ENCODE measurements at regions not wholly inside any gene's neighbourhood (a gene's known extent, or its start where the extent isn't known, plus 50 kb on each side); places are given as distances from the start of the nearest gene placed in this dataset.
"Not testable (repeated sequence)": the region's sequence is repeated elsewhere in the genome, so short reads cannot be mapped to it uniquely, and the experiment has no call there.

DNA sequence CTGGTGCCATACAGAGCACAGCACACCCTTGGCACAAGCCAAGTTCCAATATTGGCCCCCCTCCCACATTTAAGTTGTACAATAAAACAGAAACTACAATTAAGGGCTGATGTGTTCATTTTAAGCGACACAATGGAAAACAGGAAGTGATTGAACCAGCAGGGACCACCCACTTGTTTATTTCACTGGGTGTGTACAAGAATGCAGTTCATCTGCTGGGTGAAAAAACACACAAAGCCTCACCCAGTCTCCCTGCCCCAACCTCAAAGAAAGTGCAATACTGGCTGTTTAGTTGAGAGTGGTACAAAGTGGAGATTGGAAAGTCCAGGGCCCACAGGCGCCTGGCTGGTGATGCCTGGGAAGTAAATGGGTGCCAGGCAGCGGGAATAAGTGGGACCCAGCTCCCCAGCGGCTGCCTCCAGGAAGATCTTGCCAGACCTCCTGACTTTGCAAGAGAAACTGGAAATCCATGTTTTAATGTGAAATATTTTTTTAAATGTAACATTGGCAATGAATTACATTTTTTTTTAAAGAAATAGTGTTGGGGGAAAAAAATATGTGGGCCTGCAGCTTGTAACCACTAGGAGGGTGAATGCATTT lies 322.1 kb downstream of the ZNF536 start:
- DNase-seq: no peak

DNA sequence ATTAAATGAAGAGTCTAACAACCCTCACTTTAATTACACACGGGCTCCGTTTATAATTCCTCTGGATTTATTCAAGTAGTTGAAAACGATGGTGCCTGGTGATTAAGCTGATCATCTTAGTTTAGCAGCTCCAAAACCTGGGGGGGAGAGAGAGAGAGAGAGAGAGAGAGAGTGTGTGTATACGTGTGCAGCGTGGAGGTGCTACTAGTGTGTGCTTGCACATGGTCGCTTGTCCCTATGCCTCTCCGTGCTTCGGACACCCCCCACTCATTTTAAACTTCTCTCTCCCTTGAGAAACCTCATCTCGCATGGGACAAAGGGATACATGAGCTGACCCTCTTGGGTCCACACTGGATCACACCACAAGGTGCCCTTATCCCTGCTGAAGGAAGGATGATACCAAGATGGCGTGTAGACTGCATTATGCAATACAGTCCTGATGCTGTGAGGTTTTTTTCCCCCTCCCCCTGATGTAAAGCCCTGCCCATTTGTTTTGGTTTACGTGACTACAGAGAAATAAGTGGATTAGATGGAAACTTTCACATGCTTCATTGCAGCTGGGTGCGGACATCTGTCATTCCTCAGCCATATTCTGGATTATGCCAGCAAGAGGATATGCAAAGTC lies 320.8 kb downstream of the ZNF536 start:
- no peak for DNase-seq

GRCh38 chr19:30692181-30692811 lies 320.1 kb downstream of the ZNF536 start:
- no peak for DNase-seq

DNA sequence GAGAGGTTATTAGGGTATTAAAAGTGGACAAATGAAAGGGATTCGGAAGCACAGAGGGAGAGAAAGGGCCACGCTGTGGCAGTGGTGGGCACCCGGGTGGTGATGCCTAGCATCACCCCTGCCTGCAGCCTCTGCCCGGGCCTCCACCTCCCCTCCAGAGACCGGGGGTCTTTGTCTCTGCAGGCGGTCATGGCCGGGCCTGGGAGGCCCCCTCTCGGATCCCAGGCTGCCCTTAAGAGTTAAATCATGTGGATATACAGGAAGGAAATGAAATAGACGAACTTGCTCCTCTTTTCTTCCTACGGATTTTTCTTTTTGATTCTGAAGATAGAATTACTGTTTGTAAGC lies 319.6 kb downstream of the ZNF536 start:
- no peak for DNase-seq

GRCh38 chr19:30690935-30691818 lies 319.0 kb downstream of the ZNF536 start:
- DNase-seq: no peak

GRCh38 chr19:30690525-30690924 lies 318.3 kb downstream of the ZNF536 start:
- DNase-seq: no peak

GRCh38 chr19:30689474-30689873 lies 317.3 kb downstream of the ZNF536 start:
- DNase-seq: no peak

- no peak for DNase-seq
Measured at GRCh38 chr19:30688696-30689095, 316.5 kb downstream of the ZNF536 start.

- no peak for DNase-seq
Measured at GRCh38 chr19:30686826-30687566, 314.8 kb downstream of the ZNF536 start.

DNA sequence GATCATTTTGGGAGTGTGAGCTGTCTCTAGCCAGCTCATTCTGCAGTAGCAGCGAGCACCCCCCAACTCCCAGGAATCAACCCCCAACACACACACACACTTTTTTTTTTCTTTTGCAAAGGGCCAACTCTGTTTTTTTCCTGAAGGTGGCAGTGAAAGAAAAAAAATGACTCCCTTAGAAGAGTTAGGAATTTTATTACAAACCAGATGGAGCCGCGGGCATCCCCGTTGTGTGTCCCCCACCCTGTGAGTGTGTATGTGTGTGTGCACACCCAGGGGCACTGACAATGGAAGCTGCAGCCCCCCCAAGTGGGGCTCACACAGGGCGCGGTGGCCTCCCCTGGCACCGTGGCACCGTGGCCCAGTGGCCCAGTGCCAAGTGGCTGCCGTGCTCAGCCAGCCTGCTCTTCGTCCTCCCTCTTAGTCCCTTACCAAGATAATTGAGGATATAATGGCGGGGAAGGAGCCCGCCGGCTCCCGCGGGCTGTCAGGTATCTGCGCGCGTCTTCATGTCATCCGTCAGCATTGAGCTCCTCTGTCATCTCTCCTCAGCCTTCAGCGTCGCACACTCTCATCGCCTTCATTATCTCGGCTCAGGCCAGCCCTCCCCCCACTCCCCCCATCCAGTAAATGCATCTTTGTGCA lies 314.1 kb downstream of the ZNF536 start:
- no peak for DNase-seq

DNA sequence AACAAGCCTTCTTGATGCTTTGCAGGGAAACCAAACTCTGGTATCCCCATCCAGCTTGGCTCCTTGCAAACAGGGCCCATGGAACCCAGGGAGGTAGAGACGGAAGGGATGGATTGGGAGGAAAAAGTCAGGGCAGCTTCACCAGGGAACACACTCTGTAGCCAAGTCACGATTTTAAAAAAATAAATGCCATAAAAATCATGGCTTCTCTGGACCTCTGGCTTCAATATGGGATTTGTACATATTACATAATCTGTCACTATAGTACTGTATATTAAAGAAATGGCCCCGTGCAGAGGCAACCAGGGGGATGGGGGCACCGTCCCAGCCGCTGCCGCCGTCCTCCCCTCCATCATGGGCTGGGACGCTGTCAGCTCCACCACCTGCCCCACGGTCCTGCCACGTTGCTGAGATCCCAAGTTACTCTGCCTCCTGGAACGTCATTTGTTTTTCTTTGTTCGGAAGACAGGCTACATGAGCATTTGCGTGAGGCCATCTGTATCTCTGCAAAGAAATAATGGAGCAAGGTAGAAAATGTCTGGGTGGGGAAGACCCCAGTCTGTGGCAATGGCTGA lies 313.3 kb downstream of the ZNF536 start:
- no peak for DNase-seq

DNA sequence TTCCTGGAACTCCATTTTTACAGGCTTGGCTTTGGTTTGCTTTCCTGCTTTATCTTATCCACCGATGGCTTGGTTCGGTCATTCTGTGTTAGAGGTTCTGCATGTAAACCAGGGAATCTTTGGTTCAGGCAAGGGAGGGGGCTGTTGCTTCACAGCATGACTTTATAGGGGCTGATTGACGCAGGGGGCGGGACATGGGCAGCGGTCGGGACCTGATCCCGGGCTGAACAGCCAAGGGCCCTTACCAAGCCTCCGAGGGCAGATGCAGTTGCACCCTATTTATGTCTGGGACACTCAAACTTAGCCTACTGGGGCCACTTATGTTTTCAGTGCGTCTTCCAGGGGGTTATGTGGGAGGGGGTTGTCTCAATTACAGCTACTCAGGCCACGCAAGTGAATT lies 312.4 kb downstream of the ZNF536 start:
- no peak for DNase-seq

DNA sequence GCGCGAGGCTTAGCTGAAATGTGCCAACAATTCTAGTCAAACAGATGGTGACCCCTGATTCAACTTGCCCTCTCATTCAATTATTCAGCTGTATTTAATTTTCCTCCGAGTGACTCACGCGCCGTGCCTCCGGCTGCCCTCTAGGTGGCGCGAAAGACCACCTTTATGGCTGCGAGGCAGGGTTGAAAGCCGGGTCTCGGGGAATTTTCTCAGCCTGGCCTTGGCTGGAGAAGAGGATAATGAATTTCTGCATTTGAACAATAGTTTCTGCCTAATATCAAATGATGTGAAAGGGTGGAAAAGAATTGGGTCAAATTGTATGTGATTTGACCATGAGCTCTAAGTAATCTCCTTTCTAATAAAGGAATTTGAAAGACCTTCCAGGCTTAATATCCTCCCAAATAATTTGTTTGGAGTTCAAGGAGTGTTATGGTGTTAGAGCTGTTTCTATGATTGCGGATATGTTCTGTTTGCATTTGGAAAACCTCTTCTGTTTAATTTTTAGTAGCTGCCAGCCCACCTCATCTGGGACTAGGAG lies 310.9 kb downstream of the ZNF536 start:
- DNase-seq: peak; percentile 77

DNA sequence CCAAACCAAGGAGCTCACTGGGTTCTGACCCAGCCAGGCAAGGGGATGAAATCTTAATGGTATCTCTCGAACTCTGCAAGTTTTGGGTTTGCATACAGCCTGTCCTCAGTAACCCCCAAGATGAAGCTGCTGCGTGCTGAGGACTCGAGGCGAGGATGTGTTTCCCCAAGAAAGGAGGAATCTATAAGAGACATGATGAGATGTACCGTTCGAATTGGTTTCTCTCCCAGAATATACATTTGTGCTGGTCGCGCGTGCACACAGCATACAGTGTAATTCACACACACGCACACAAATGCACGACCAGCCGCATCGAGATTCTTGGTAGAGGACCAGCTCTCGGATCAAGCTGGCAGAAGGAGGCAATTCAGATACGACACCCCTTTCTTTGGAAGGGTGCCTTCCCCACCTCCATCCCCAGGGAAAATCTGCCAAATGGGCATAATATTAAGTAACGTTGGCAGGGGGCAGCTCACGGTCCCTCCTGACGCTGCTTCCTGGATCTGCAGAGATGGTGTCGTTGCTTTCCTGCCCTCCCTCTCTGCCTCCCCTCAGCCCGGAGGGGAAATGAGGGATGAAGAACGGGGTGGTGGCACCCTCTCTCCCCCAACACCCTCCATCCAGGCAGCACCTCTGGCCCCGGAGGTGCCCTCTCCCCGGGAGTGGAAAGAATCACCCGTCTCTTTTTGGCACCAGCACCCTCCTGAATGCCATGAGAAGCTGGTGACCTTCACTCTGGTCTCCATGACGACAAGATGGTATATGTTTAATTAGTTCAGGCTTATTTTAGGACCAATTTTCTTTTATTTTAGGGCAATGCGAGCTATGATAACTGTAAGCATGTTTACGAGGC lies 310.2 kb downstream of the ZNF536 start:
- no peak for DNase-seq

DNA sequence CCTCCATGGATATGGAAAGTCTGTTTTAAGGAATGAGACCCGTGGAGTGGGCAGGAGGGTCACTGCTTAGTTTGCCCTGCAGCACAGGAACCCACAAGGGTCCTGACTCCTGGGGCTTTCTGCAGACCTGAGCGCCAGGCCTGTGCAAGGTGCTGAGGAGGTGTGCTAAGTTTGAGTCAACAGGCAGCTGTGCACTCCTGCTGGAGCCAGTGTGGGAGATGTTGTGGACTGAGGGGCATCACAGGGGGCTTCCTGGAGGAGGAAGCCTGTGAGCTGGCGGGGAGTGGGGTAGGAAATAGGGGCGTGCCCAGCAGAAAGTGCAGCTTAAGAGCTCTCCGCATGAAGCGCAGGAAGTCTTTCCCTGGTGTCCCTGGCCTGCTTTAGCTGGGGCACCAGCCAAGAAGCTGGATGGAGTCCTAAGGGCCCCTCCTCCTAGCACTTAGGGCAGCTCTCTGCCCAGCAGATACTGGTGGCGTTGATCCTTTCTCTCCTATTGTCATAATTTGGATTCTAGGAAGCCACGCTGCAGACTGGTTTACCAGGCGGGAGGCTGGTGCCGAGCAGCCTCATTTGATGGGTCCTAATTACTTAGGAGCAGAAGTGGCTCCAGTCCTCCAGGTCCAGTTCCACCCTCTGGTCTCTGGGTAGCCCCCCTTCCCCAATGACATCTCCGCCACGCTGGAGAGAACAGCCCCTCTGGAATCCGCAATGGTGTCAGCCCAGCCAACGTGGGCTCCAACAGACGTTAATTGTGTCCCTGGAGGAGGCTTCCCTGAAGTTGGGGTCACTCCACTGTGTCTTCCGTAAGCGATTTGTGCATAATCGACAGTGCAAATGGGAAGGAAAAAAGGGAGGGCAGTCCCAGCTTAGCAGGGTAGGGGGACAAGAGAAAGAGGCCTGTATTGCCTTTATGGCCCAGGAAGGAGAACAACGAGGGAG lies 309.2 kb downstream of the ZNF536 start:
- no peak for DNase-seq

DNA sequence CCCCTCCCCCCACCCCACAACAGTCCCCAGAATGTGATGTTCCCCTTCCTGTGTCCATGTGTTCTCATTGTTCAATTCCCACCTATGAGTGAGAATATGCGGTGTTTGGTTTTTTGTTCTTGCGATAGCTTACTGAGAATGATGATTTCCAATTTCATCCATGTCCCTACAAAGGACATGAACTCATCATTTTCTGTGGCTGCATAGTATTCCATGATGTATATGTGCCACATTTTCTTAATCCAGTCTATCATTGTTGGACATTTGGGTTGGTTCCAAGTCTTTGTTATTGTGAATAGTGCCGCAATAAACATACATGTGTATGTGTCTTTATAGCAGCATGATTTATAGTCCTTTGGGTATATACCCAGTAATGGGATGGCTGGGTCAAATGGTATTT lies 308.2 kb downstream of the ZNF536 start:
- not testable (repeated sequence) for DNase-seq

DNA sequence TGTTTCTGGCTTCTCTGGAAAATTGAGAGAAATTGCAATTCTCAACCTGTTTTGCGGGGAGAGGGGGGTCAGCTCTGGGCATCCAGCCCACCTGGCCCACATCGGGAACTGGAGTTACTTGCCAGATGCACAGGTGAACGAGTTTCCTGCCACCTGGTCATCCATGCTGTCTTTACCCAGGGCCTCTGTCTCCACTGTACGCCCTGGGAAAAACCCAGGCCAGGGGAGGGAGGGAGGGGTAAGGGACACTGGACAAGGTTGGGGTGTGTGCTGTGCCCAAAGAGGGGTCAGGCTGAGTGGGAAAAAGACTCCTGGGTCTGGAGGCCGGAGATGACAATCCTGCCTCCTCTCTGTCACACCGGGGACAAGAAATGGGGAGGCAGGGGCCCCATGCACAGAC lies 307.6 kb downstream of the ZNF536 start:
- no peak for DNase-seq

DNA sequence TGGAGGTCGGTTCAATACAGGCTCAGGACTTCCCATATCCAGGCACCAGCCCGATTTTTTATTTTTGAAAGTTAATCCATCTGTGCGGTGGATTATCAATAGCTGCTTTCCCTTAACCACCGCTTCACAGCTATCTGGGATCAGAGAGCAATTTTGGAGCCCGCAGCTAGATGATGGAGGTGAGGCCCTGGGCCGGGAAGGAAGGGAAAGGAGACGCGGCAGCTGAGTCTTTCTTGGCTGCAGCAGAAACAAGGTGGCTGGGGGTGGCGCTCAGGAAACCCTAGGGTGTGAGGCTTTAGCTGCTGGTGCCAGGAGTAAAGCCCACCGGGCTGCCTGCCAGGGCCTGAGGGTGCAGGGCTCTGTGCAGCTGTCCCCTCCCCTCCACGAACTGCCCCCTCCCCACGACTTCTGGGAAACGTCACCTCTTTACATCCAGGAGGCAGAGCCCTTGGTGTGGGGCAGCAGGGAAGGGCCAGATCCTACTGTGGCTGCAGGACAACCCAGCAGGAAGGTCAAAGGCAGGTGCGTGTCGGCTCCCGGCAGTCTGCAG lies 307.0 kb downstream of the ZNF536 start:
- DNase-seq: no peak

DNA sequence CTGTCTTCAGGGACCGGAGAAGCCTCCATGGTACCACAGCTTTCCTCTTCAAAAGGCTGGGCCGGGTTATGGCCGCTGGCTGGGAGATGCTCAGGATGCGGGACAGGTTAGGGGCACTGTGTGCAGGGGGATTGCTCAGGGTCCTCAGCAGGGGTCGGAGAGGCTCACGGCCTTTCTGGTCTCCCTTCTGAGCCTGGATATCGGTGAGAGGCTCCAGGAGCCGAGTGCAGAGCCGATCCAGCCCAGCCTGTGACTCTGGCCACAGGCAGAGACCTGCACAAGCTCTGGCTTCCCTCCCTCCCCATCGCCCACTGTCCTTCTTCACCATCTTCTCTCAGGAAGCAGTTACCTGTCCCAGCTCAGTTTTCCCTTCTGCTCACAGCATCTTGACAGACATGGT lies 306.0 kb downstream of the ZNF536 start:
- DNase-seq: no peak
